Smooth muscle cell (in vitro differentiated cells): ENCODE measurements at regions not wholly inside any gene's neighbourhood (a gene's known extent, or its start where the extent isn't known, plus 50 kb on each side); places are given as distances from the start of the nearest gene placed in this dataset.
"Not testable (repeated sequence)": the region's sequence is repeated elsewhere in the genome, so short reads cannot be mapped to it uniquely, and the experiment has no call there.

ENCODE experiments used
- DNase-seq: peaks from one replicate; lab custom pipeline; 2025; ENCODE audit not compliant: unreplicated experiment; lab: John Stamatoyannopoulos, UW
- H2AFZ ChIP-seq: fragments of 200-600 bp; sonication (generic); 2 replicates; pipeline ENCODE4 v1.6.0; 2016; ENCODE audit warnings: antibody characterized with exemption, low read depth, mild to moderate bottlenecking
- H3F3A ChIP-seq: fragments of 200-600 bp; sonication (generic); 2 replicates; pipeline ENCODE4 v1.6.0; 2017; ENCODE audit warnings: antibody characterized with exemption, low read depth
- H3K27ac ChIP-seq: fragments of 200-600 bp; sonication (generic); 2 replicates; pipeline ENCODE4 v1.5.1; 2016; ENCODE audit warnings: low read depth, mild to moderate bottlenecking
- H3K27me3 ChIP-seq: fragments of 200-600 bp; sonication (generic); 2 replicates; pipeline ENCODE4 v1.6.1; 2016; ENCODE audit warnings: low read depth, mild to moderate bottlenecking
- H3K36me3 ChIP-seq: fragments of 200-600 bp; sonication (generic); 2 replicates; pipeline ENCODE4 v1.5.1; 2016; ENCODE audit warnings: low read depth
- H3K4me1 ChIP-seq: fragments of 200-600 bp; sonication (generic); 2 replicates; pipeline ENCODE4 v1.5.1; 2016; ENCODE audit warnings: low read depth
- H3K4me2 ChIP-seq: fragments of 200-600 bp; sonication (generic); 2 replicates; pipeline ENCODE4 v1.6.0; 2016; ENCODE audit warnings: mild to moderate bottlenecking
- H3K4me3 ChIP-seq: fragments of 200-600 bp; sonication (generic); 2 replicates; pipeline ENCODE4 v1.5.1; 2016; ENCODE audit warnings: mild to moderate bottlenecking
- H3K79me2 ChIP-seq: fragments of 200-600 bp; sonication (generic); 2 replicates; pipeline ENCODE4 v1.6.0; 2016; ENCODE audit warnings: low read depth, mild to moderate bottlenecking
- H3K9ac ChIP-seq: fragments of 200-600 bp; sonication (generic); 2 replicates; pipeline ENCODE4 v1.6.0; 2016; ENCODE audit warnings: low read depth
- H3K9me3 ChIP-seq: fragments of 200-600 bp; sonication (generic); replicated peaks from 2 replicates; pipeline ENCODE4 v1.5.1; 2016; ENCODE audit warnings: low read depth
- H4K20me1 ChIP-seq: fragments of 200-600 bp; sonication (generic); 2 replicates; pipeline ENCODE4 v1.6.0; 2016; ENCODE audit warnings: low read depth
- whole genome bisulfite sequencing: methylation state at CpG from one replicate; pipeline ENCODE4 v1.1.7; 2016; ENCODE audit warnings: low lambda C conversion rate; 5-methylcytosine and 5-hydroxymethylcytosine counted together
- TF ChIP-seq, protein P1 (sequence below): fragments of 200-600 bp; sonication (generic); IDR thresholded peaks from 2 replicates; pipeline ENCODE4 v1.5.1; 2017; ENCODE audit warnings: borderline replicate concordance, mild to moderate bottlenecking, antibody characterized with exemption; ENCODE audit not compliant: insufficient read depth, poor library complexity, severe bottlenecking

DNA sequence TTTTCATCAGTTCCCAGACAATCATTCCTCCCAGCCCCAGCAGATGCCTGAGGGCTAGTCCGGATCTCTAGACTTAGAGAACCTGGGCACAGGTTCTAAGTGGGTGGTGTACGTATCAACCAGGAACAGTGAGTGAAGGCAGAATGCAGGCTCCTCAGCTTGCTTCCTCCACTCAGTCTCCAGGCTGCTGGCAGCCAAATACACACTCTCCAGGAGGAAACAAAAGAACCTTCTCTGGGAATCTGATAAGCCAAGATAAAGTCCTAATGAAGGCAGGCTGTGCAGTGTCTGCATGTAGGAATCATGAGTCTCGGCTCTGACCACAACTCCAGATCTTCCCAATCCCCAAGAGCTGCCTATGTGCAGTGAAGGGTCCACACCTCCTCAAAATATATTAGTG, 245.7 kb downstream of the SP3 start:
- no peak for DNase-seq
- Histone ChIP-seq H3K9ac (no peak overlapping the region), H3K4me3 (no peak overlapping the region), H2AFZ (no peak overlapping the region), H3F3A (no peaks in the 10 kb centered on the region), H3K27me3 (no peaks in the 10 kb centered on the region), H3K9me3 (no peaks in the 10 kb centered on the region), H4K20me1 (no peaks in the 10 kb centered on the region), H3K4me1 (no peaks in the 10 kb centered on the region), H3K79me2 (no peaks in the 10 kb centered on the region), H3K36me3 (no peaks in the 10 kb centered on the region), H3K4me2 (no peak overlapping the region), H3K27ac (no peak overlapping the region)
- 68% methylated on average over 3 of the region's 3 CpGs for WGBS
- TF ChIP-seq, protein P1, sequence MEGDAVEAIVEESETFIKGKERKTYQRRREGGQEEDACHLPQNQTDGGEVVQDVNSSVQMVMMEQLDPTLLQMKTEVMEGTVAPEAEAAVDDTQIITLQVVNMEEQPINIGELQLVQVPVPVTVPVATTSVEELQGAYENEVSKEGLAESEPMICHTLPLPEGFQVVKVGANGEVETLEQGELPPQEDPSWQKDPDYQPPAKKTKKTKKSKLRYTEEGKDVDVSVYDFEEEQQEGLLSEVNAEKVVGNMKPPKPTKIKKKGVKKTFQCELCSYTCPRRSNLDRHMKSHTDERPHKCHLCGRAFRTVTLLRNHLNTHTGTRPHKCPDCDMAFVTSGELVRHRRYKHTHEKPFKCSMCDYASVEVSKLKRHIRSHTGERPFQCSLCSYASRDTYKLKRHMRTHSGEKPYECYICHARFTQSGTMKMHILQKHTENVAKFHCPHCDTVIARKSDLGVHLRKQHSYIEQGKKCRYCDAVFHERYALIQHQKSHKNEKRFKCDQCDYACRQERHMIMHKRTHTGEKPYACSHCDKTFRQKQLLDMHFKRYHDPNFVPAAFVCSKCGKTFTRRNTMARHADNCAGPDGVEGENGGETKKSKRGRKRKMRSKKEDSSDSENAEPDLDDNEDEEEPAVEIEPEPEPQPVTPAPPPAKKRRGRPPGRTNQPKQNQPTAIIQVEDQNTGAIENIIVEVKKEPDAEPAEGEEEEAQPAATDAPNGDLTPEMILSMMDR: no peak

DNA sequence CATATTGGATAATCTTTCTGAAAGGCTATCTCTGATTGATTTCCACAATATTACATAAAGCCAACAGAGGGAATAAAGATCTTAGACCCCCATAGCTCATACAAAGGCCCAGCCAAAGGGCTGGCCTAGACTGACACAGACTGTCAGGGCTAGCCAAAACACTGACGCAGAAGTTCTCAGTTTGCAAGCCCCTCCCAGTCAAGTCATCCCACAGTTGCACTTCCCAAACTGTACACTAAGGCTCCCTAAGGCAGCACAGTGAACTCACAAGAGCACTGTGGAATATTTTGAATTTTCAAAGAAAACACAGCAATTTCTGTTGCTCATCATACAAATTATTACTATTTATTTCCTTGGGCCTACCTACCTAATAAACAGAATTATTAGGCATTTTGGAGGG, 244.9 kb downstream of the SP3 start:
- no peaks in the 10 kb centered on the region for H3K36me3 ChIP-seq
- no peaks in the 10 kb centered on the region for H3F3A ChIP-seq
- H4K20me1 ChIP-seq: no peaks in the 10 kb centered on the region
- TF ChIP-seq, protein P1: no peak
- H3K27me3 ChIP-seq: no peaks in the 10 kb centered on the region
- no peak overlapping the region for H3K27ac ChIP-seq
- H3K4me3 ChIP-seq: no peak overlapping the region
- no peak overlapping the region for H3K4me2 ChIP-seq
- DNase-seq: no peak
- 59% methylated on average over 1 of the region's 1 CpG for WGBS
- H3K4me1 ChIP-seq: no peaks in the 10 kb centered on the region
- no peaks in the 10 kb centered on the region for H3K79me2 ChIP-seq
- H3K9ac ChIP-seq: no peak overlapping the region
- no peak overlapping the region for H2AFZ ChIP-seq
- no peaks in the 10 kb centered on the region for H3K9me3 ChIP-seq

DNA sequence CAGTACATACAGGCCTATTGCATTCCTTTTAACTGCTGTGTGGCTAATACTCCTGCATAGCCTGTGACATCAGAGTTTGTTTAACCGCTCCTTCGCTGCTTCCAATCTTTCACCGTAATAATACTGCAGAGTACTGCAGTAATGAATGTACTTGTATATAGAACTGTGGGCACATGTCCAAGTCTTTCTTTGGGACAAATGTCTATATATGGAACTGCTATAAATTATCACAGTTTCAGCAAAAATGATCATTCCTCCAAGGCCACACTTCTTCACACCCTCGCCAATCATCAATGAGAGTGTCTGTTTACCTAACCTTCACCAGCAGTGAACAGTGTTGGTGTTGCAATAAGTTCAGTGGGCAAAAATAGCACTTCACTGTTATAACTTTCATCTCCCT, 230.4 kb downstream of the SP3 start:
- Histone ChIP-seq H3K36me3 (no peaks in the 10 kb centered on the region), H3F3A (no peaks in the 10 kb centered on the region), H3K4me2 (no peak overlapping the region), H3K4me1 (no peaks in the 10 kb centered on the region), H4K20me1 (no peaks in the 10 kb centered on the region), H3K27me3 (no peaks in the 10 kb centered on the region), H3K79me2 (no peaks in the 10 kb centered on the region), H3K27ac (no peak overlapping the region), H2AFZ (no peak overlapping the region), H3K4me3 (no peak overlapping the region), H3K9me3 (no peaks in the 10 kb centered on the region), H3K9ac (no peak overlapping the region)
- WGBS: 98% methylated on average over 4 of the region's 4 CpGs
- no peak for DNase-seq
- TF ChIP-seq, protein P1: no peak

DNA sequence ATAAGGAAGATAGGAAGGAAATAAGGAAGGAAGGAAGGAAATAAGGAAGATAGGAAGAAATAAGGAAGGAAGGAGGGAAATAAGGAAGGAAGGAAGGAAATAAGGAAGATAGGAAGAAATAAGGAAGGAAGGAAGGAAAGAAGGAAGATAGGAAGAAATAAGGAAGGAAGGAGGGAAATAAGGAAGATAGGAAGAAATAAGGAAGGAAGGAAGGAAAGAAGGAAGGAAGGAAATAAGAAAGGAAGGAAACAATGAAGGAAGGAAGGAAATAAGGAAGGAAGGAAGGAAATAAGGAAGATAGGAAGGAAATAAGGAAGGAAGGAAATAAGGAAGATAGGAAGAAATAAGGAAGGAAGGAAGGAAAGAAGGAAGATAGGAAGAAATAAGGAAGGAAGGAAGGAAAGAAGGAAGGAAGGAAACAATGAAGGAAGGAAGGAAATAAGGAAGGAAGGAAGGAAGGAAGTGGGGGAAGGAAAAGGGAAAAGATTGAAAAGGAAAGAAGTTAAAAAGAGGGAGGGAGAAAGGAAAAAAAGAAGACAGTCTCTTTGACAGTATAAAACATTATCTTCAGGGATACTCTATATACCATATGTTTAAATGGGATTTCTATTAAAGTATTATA, 227.1 kb downstream of the SP3 start:
- H3F3A ChIP-seq, H3K9ac ChIP-seq, H3K4me2 ChIP-seq, H3K4me3 ChIP-seq, H3K27ac ChIP-seq, H3K27me3 ChIP-seq, H3K36me3 ChIP-seq, H3K79me2 ChIP-seq, H4K20me1 ChIP-seq, H2AFZ ChIP-seq, DNase-seq, H3K9me3 ChIP-seq, H3K4me1 ChIP-seq: not testable (repeated sequence)
